Muscle of leg (tissue), 3 donors: ENCODE measurements at regions not wholly inside any gene's neighbourhood (a gene's known extent, or its start where the extent isn't known, plus 50 kb on each side); places are given as distances from the start of the nearest gene placed in this dataset.

Experiments
- DNase-seq: peaks from one replicate; pipeline ENCODE4 v3.0.0; 2013
- H3K27ac ChIP-seq: one replicate; pipeline ENCODE4 v1.5.1; 2013; ENCODE audit warnings: mild to moderate bottlenecking, low read length, control low read depth
- H3K27me3 ChIP-seq: one replicate; pipeline ENCODE4 v1.6.1; 2013; ENCODE audit warnings: low read length; ENCODE audit not compliant: control insufficient read depth, insufficient read depth
- H3K36me3 ChIP-seq: one replicate; pipeline ENCODE4 v1.6.1; 2013; ENCODE audit warnings: low read length; ENCODE audit not compliant: control insufficient read depth, insufficient read depth
- H3K4me1 ChIP-seq: one replicate; pipeline ENCODE4 v1.6.1; 2013; ENCODE audit warnings: low read length; ENCODE audit not compliant: control insufficient read depth, insufficient read depth
- H3K4me3 ChIP-seq: one replicate; pipeline ENCODE4 v1.5.1; 2013; ENCODE audit warnings: low read length, control low read depth
- H3K9me3 ChIP-seq: replicated peaks from 2 replicates; pipeline ENCODE4 v1.6.1; 2013; ENCODE audit warnings: low read depth, low read length; ENCODE audit not compliant: control insufficient read depth
- WGBS: methylation state at CpG from one replicate; pipeline ENCODE4 v1.1.5; 2013; ENCODE audit warnings: missing lambda C conversion rate; ENCODE audit not compliant: insufficient coverage; 5-methylcytosine and 5-hydroxymethylcytosine counted together

DNA sequence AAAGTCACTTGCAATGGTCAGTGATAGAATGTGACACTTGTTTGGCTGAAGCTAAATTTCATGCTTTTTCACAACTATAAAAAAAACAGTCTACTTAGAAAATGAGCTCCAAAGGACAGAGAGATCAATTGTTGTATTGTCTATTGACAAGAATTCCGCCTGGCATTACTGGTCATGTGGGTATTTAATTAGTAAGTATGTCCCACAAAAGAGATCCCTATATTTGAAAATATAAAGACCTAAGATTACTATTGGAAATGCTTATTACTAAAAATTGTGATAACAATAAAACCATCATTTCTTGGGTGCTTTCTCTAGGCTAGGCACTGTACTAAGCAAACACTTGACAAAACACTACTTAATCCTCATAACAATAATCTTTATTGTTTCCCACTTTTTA, 745.2 kb upstream of the C9orf72 start:
- Histone ChIP-seq H3K4me1 (no peaks in the 10 kb centered on the region), H3K27me3 (no peaks in the 10 kb centered on the region), H3K4me3 (no peak overlapping the region), H3K36me3 (no peaks in the 10 kb centered on the region), H3K27ac (no peak overlapping the region), H3K9me3 (no peaks in the 10 kb centered on the region)
- DNase-seq: no peak
- WGBS: no CpG with 5 or more reads among the region's 1 CpG

DNA sequence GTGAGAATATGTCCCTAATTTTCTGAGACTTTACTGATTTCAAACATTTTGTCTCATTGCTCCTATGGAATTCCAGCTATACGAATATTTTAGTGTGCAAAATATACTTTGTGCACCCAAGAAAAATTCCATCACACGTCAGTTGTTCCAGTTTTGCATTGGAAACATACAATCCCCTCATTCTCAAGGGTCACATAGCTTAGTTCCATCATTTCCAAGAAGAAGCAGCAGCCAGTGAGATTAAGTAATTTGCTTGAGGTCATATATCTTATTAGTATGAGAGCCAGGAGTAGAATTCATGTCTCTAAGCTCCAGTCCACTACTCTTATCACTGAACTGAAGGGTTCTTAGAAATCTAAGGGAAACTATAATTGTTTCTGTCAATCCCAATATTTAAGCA, 746.7 kb upstream of the C9orf72 start:
- peak; percentile 58 for DNase-seq
- no peaks in the 10 kb centered on the region for H3K4me1 ChIP-seq
- no peak overlapping the region for H3K27ac ChIP-seq
- no peaks in the 10 kb centered on the region for H3K9me3 ChIP-seq
- H3K36me3 ChIP-seq: no peaks in the 10 kb centered on the region
- no peaks in the 10 kb centered on the region for H3K27me3 ChIP-seq
- WGBS: no CpG with 5 or more reads among the region's 2 CpGs
- no peak overlapping the region for H3K4me3 ChIP-seq

DNA sequence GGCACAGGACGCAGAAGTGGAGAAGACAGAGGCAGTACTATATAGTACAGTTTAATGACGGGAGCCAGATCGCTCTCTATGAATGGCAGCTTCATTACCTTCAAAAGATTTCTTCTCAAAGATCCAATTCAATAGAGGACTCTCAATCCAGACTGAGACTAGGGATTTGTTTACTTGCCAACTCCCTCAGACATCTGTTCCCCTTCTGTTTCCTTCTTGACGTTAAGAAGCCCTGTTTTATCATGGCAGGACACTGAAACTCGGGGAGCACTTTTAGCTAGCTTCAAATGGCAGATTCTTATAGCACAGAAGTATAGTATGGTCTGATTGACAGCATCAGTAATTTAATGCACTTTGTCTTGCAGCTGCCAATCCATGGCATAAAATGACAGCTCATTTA, 747.3 kb upstream of the C9orf72 start:
- H3K4me1 ChIP-seq: no peaks in the 10 kb centered on the region
- WGBS: 60% methylated on average over 1 of the region's 5 CpGs
- H3K27me3 ChIP-seq: no peaks in the 10 kb centered on the region
- H3K27ac ChIP-seq: no peak overlapping the region
- peak; percentile 54 for DNase-seq
- H3K4me3 ChIP-seq: no peak overlapping the region
- H3K9me3 ChIP-seq: no peaks in the 10 kb centered on the region
- H3K36me3 ChIP-seq: no peaks in the 10 kb centered on the region

DNA sequence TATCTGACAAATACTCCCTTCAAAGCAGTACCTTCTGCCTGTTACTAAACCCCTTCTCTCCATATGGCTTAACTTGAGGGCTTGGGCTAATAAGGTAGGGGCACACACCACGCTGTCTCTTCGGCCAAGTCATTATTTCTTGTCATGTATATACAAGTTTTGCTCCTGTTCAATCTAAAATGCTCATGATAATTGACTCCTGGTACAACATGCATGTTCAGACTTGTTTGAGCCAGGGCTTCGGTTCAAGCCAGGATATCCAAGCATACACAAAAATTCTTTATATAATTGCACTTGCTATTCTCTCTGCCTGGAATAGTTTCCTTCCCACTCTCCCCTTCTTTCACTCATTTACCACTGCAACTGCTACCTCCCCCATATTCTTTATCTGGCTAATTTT, 756.0 kb upstream of the C9orf72 start:
- WGBS: 86% methylated on average over 3 of the region's 3 CpGs
- no peaks in the 10 kb centered on the region for H3K9me3 ChIP-seq

DNA sequence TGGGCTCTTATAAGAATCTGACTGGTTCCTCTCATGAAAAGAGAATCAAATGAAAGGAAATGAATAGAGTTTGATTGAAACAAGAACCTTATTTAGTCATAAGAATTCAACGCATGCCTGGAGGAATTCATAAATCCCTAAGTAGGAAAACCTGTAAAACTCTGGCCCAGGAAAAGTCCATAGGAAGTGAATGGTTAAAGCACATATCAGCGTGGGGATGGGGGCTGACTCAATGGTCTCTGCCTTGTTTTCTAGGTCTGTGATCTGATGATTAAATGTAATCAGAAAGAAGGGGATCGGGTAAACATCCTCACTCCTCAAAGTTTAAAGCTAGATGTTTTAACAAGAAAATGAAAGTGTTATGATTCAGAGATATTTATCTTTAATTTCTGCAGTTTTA, 759.4 kb upstream of the C9orf72 start:
- H3K4me1 ChIP-seq: no peaks in the 10 kb centered on the region

More for the DNA sequence above, 756.0 kb upstream of the C9orf72 start:
- Histone ChIP-seq H3K27me3 (no peaks in the 10 kb centered on the region), H3K27ac (no peak overlapping the region), H3K36me3 (no peaks in the 10 kb centered on the region), H3K4me1 (no peaks in the 10 kb centered on the region), H3K4me3 (no peak overlapping the region)
- no peak for DNase-seq

DNA sequence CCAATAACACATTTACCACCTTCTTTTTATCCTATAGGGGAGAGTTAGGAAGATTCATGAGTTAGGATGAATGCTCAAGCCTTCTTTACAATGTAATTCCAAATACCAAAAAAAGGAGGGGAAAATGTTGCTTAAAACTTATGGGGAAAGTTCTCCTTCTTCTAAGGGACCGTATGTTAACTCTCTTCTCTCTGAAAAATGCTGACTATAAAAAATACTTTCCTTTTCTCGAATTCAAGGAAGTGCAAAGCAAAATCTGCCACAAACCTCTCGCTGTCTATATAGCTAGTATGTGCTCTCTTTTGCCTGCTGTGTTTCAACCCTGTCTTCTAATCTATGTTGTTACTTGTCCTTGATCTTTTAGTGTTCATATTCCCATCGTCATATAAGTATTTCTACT, 768.6 kb upstream of the C9orf72 start:
- no peaks in the 10 kb centered on the region for H3K27me3 ChIP-seq
- no peaks in the 10 kb centered on the region for H3K36me3 ChIP-seq
- H3K4me3 ChIP-seq: no peak overlapping the region
- no peak overlapping the region for H3K27ac ChIP-seq
- WGBS: no CpG with 5 or more reads among the region's 4 CpGs
- peaks cover 2% of the 10 kb centered on the region for H3K9me3 ChIP-seq
- DNase-seq: no peak
- no peaks in the 10 kb centered on the region for H3K4me1 ChIP-seq

More for the DNA sequence above, 759.4 kb upstream of the C9orf72 start:
- Histone ChIP-seq H3K4me3 (no peak overlapping the region), H3K27ac (no peak overlapping the region), H3K36me3 (no peaks in the 10 kb centered on the region), H3K27me3 (no peaks in the 10 kb centered on the region), H3K9me3 (no peaks in the 10 kb centered on the region)
- WGBS: 40% methylated on average over 1 of the region's 3 CpGs
- no peak for DNase-seq

DNA sequence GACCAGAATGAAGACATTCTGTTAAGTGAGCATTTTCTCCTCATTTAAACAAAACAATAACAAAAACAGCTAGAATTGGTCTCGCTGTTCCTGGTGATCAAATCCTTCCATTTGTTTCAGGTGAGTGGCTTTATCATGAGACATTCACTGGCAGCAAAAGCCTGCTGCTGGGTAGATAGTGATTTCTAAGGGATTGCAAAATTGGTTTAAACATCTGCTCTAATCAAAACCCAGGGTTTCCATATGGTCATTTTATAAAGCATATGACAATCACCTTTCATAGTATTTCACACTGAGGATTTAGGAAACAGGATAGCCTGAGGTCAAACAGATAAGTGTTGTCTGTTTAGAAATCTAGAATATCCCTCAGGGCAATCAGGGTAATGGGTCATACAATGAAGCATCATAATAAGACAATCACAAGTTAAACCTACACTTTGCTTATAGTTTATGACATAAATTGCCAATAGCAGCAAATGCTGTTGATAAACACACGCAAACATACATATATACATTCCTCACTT, 769.6 kb upstream of the C9orf72 start:
- H3K4me1 ChIP-seq: no peaks in the 10 kb centered on the region
- H3K4me3 ChIP-seq: no peak overlapping the region
- no CpG with 5 or more reads among the region's 2 CpGs for WGBS
- H3K36me3 ChIP-seq: no peaks in the 10 kb centered on the region
- DNase-seq: no peak
- peaks cover 1% of the 10 kb centered on the region for H3K9me3 ChIP-seq
- H3K27ac ChIP-seq: no peak overlapping the region
- no peaks in the 10 kb centered on the region for H3K27me3 ChIP-seq

DNA sequence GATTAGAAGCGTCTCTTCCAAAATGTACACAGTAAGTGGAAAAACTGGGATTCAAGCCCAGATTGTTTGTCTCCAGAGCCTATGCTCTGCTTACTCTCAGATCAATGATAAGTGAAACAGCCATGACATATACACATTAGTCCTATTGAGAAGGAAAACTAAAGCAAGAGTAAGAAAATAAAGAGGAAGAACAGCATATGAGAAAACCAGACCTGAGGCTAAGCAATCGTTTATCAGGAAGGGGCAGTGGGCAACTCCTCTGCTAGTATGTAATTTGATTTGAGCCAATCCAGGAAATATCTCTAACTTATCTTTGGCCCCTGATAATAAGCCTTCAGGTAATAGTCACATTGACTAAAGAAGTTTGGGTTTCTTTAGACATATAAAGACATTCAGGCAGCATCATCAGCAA, 789.9 kb upstream of the C9orf72 start:
- Histone ChIP-seq H3K36me3 (no peaks in the 10 kb centered on the region), H3K27me3 (no peaks in the 10 kb centered on the region), H3K4me1 (no peaks in the 10 kb centered on the region), H3K27ac (no peak overlapping the region), H3K9me3 (no peaks in the 10 kb centered on the region), H3K4me3 (no peak overlapping the region)
- no CpG with 5 or more reads among the region's 2 CpGs for WGBS
- DNase-seq: peak; percentile 79

DNA sequence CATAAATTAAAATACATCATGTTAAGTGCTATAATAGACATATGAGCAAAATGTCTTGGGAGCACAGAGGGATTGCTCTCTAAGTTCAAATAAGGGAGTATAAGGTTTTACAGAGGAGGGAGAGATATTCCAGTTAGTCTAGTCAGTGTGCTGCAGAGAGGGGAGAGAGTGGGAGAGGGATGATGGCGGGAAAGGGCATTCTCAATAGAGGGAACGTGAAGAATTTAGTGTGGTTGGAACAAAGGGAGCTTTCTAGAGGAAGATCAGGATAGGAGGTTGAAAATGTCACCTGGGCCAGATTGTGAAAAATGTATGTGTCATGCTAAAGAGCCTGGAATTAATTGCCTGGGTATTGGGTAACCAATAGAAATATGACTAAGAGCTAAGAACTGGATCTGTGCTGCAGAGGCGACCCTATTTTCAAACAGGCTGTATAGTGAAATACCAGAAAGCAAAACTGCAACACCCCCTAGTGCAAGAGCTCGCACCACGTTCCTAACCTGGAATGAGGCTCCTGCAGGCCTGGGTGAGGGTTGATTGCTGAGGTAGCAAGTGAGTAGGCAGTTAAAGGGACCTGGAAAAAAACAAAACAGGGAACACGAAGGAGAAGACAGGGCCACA, 791.8 kb upstream of the C9orf72 start:
- Histone ChIP-seq H3K4me1 (no peaks in the 10 kb centered on the region), H3K27me3 (no peaks in the 10 kb centered on the region), H3K36me3 (no peaks in the 10 kb centered on the region), H3K9me3 (no peaks in the 10 kb centered on the region), H3K27ac (no peak overlapping the region), H3K4me3 (no peak overlapping the region)
- no peak for DNase-seq
- 67% methylated on average over 4 of the region's 6 CpGs for WGBS

DNA sequence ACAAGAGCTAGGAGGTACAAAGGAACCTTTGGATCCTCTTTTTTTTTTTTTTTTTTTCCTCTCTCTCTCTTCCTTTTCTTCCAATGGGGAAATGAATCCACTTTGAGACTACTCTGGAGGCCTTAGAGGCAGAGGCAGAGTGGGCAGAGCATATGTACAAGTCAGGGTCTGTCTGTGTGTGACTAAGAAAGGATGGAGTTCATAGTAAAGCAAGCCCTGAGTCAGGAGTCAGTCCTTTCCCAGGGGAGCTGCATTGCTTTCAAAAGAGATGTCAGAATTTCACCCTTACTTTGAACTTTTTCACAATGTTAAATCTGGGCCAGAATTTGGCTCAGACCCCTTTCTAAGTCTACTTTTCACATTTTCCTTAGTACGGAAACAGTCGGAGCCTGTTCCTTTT, 792.4 kb upstream of the C9orf72 start:
- Histone ChIP-seq H3K4me1 (no peaks in the 10 kb centered on the region), H3K27ac (no peak overlapping the region), H3K27me3 (no peaks in the 10 kb centered on the region), H3K9me3 (no peaks in the 10 kb centered on the region), H3K36me3 (no peaks in the 10 kb centered on the region), H3K4me3 (no peak overlapping the region)
- WGBS: no CpG with 5 or more reads among the region's 2 CpGs
- no peak for DNase-seq

DNA sequence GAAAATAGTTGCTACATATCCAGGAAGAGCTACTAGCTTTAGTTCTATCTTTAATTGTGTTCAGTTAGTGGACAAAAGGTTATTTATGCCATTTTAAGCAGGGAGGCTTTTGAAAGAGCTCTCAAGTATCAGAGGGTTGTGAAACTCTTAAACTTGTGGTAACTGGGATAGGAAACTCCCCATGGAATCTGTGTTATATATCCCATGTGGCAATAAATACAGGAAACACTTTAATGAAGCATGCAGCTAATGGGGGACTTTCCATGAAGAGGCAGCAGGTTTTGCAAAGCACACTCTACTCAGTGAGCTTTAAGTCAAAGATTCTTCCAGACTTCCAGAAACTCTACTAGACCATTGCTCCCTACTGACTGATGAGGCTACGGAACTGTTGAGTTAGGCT, 805.0 kb upstream of the C9orf72 start:
- WGBS: no CpG with 5 or more reads among the region's 1 CpG
- H3K27ac ChIP-seq: no peak overlapping the region

More for the DNA sequence above, 805.0 kb upstream of the C9orf72 start:
- DNase-seq: no peak
- H3K27me3 ChIP-seq: no peaks in the 10 kb centered on the region
- H3K36me3 ChIP-seq: no peaks in the 10 kb centered on the region
- H3K9me3 ChIP-seq: no peaks in the 10 kb centered on the region
- no peaks in the 10 kb centered on the region for H3K4me1 ChIP-seq
- H3K4me3 ChIP-seq: no peak overlapping the region
